ENCODE measurements at regions not wholly inside any gene's neighbourhood (a gene's known extent, or its start where the extent isn't known, plus 50 kb on each side); places are given as distances from the start of the nearest gene placed in this dataset.

DNA sequence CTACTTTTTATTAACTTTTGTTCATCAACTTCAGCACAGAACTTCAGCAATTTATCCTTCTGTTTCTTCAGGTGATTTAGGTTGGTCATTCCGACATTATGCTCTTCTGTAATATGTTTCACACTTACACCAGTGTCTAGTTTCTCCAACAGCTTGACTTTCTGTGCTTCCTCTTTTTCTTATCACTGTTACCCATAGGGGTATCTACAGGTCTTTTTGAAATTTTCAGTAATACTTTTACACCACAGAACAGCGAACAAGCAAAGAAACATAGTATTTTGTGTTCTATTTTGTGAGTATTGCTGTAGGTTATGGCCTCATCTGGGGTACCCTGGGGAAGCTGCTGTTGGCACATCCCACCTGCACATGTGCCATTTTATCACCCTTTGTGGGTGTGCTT is 260.7 kb downstream of the NSUN3 start:
- TF ChIP-seq GATA2 (IDR thresholded peaks at IDR 0.05; ENCODE audit: low read depth, low read length) (no peak), GATA3 (IDR thresholded peaks at IDR 0.05; ENCODE audit: low read depth, low read length) (no peak)

DNA sequence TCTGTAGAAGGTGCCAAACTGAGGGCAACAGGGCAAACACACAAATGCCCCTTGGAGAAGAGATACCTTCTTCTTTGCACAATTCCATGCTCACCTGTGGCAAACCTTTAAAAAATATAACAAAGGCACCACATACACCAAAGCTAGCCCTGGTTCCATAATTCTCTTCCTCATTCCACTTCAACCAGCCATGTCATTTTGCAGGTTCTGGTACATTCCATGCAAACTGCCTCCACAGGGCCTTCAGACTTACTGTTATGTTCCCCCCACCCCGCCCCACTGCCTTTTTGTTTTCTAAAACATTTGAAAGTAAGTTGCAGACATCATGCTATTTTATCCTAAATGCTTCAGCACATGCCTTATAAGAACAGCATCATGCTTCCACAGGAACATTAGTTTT is 269.0 kb downstream of the NSUN3 start:
- TF ChIP-seq GATA2 (IDR thresholded peaks at IDR 0.05; ENCODE audit: low read depth, low read length) (no peak), GATA3 (IDR thresholded peaks at IDR 0.05; ENCODE audit: low read depth, low read length) (no peak)

DNA sequence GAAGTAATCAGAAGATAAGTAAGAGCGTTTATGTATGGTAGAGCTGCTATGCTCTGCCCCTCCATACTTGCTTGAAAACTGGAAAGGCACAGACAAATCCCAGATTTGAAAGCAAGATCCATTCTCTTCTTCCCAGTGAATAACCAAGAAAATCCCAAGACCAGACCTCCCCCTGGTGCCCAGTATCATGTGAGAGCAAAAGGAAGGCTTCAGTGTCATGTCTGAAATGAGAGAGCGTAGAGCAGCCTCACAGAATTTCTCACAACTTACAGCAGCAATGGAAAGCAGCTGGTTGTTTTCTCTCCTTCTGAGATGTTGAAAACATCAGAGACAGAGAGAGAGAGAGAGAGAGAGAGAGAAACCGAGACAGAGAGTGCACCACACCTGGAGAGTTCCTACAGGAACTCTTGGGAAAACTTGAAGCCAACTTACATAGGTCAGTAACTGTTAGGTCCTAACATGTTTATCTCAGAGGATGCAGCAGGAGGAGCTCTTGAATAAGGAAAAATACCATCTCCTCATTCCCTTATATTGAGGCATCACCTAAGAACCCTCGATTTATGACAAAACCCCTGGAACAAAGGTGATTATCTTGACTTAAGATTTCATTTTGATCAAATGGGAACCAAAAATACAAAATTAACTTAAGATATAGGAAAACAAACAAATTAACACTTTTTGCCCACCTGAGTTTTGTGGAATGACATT is 273.3 kb downstream of the NSUN3 start:
- TF ChIP-seq GATA3 (IDR thresholded peaks at IDR 0.05; ENCODE audit: low read depth, low read length) (no peak), GATA2 (IDR thresholded peaks at IDR 0.05; ENCODE audit: low read depth, low read length) (no peak)

DNA sequence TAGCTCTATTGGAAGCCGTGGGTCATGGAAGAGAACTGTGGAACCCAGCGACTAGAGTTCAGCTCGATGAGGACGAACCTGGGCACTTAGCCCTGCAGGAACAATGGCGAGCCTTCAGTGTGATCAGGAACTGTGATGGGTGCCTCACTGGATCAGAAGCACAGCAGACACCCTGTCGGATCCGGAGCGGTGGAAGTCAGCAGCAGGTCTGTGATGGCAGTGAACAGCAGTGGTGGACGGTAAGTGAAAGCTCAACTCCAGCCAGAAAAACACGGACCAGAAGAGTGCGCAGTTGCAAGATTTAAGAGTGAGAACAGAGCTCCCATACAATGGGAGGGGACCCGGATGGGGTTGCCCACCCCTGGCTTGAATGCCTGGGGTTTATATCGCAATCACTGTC is 282.2 kb downstream of the NSUN3 start:
- TF ChIP-seq GATA3 (IDR thresholded peaks at IDR 0.05; ENCODE audit: low read depth, low read length) (no peak), GATA2 (IDR thresholded peaks at IDR 0.05; ENCODE audit: low read depth, low read length) (no peak)

DNA sequence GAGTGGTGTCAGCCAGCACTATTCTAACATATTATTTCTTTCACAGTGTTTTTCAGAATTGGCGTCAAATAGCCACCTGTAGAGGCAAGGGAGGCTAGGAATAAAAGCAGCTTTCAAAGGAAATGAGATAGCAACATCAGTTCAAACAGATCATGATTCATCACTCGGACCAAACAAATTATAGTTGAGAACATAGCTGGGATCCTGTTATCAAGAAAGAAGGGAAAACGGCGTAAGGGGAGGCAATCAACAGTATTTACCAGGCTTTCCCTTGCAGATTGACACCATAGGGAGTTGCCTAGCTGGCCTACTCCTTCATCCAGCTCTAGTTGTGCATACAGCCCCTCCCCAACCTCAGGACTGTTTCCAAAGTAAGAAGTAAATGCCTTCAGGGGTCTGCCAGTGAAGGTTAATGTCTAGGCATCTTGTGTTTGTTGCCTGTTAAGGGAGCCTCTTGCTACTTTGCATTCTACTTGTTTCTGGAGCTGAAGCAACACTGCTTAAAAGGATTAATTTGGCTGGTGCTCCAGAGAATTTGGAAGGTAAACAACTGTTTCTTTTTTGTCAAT is 286.5 kb downstream of the NSUN3 start:
- TF ChIP-seq GATA3 (IDR thresholded peaks at IDR 0.05; ENCODE audit: low read depth, low read length), result no peak
- TF ChIP-seq GATA2 (IDR thresholded peaks at IDR 0.05; ENCODE audit: low read depth, low read length), result no peak

DNA sequence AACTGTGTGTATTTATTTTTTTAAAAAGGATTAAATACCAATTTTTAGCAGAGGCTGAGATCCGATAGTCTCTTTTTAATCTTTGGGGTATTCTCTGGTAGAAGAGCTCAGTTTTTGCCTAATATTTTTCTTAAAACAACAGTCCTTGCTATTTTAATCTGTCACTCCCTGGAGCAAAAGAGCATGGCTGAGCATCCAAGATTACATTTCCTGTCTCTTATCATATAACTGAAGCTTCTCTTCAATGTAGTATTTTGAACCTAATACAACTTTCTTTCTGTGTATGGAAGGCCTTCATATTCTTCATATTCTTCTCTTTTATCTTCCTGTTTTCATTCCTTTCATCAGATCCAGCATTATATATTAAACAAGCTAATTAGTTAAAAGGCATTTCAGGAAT is 293.7 kb downstream of the NSUN3 start:
- no peak for TF ChIP-seq GATA2 (IDR thresholded peaks at IDR 0.05; ENCODE audit: low read depth, low read length)
- no peak for TF ChIP-seq GATA3 (IDR thresholded peaks at IDR 0.05; ENCODE audit: low read depth, low read length)

DNA sequence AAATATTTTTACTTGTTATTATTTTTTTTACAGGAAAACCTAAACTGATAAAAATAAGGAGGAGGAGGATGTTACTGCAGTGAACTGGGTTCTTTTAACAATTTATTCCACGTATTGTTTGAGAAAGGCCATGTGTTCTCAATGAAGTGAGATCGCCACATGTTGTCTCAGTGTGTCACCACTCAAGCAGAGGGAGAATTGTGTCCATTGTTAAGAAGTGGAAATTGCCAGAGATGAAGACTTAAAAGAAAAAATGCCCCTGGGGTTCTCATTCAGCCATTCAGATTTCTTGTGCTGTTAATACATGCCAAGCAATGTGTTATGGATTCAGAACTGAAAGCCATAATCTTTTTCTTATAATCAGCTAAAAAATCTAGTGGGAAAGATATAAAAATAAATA is 297.1 kb downstream of the NSUN3 start:
- no peak for TF ChIP-seq GATA3 (IDR thresholded peaks at IDR 0.05; ENCODE audit: low read depth, low read length)
- no peak for TF ChIP-seq GATA2 (IDR thresholded peaks at IDR 0.05; ENCODE audit: low read depth, low read length)

DNA sequence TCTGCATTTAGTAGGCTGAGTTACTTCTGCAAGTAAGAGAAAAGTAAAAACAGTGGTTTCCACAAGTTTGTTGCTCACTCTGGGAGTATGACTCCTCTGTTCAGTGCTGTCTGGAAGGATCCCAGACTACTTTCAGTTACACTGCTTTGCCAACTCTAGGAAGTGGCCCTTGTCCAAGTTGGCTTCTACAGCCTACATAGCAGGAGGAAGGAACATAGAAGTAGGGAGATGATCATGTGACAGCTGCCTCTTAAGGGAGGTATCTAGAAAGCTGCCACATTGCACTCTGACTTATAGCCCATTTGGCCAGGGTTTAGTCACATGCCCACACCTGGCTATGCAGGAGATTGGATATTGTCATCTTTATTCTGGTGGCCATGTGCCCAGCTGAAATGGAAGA is 298.1 kb downstream of the NSUN3 start:
- no peak for TF ChIP-seq GATA2 (IDR thresholded peaks at IDR 0.05; ENCODE audit: low read depth, low read length)
- TF ChIP-seq GATA3 (IDR thresholded peaks at IDR 0.05; ENCODE audit: low read depth, low read length), result no peak

DNA sequence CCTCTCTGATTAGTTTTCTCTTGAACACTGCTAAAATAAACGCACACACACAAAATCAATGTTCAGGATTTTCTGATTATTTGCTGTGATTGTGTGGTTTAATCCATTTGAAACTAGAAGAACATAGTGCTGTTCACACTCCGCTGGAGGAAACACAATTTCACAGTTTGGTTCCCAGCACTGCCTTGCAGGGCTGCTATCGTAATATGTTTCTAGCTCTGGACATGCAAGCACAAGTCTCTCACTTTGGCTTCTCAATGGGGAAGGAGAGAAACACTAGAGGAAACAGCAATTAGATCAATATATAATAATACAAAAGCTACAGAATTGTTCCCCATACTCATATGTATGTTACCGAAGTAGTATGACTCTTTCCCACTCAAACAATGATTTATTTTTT is 299.5 kb downstream of the NSUN3 start:
- TF ChIP-seq GATA2 (IDR thresholded peaks at IDR 0.05; ENCODE audit: low read depth, low read length), result no peak
- no peak for TF ChIP-seq GATA3 (IDR thresholded peaks at IDR 0.05; ENCODE audit: low read depth, low read length)

DNA sequence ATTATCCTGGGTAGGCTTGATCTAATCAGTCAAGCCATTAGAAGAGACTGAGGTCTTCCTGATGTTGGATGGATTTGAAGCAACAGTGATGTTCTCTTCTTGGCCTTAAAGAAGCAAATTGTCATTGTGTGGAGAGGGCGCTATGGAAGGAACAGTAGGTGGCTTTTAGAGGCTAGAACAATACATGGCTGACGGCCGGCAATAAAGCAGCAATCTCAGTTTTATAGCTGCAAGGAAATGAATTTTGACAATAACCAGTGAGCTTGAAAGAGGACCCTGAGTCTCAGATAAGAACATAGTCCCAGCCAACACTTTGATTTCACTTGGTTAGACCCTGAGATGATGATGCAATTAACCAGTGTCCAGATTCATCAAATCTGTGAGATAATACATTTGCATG is 302.1 kb downstream of the NSUN3 start:
- TF ChIP-seq GATA3 (IDR thresholded peaks at IDR 0.05; ENCODE audit: low read depth, low read length) (no peak), GATA2 (IDR thresholded peaks at IDR 0.05; ENCODE audit: low read depth, low read length) (no peak)

DNA sequence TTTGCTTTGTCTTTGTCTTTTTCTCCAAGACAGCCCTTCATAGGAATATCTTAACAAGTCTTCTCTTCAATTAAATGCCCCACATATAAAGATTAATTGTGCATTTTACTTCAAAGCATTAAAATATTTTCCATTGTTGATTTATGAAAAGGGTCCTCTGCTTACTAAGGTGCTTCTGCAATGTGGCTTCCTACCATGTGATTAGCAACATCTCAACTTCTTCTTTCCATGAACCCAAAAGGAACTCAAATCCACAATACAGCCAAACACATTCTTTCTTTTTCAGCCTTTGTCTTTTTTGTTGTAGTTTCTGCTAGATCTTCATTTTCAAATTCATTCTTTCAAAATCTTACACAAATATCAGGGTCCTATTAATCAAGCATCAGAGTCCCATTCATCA is 309.2 kb downstream of the NSUN3 start:
- no peak for TF ChIP-seq GATA2 (IDR thresholded peaks at IDR 0.05; ENCODE audit: low read depth, low read length)
- no peak for TF ChIP-seq GATA3 (IDR thresholded peaks at IDR 0.05; ENCODE audit: low read depth, low read length)

DNA sequence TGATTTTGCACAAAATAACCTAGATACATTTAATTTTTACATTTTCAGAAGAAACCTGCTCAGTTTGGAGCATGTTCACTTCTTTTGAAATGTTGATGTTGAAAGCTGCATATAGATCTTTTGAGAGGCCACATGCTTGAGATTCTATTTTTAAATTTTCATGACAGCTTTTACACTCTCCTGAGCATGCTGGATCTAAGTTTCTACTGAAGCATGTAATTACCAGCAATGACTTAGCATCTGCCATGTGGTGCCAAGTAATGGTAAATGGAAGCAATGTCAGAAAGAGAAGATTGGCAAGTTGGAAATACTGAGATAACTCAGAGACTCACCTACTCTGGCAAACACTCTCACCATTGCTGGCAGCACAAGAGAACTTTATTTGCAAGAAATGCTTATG is 310.6 kb downstream of the NSUN3 start:
- TF ChIP-seq GATA2 (IDR thresholded peaks at IDR 0.05; ENCODE audit: low read depth, low read length), result no peak
- TF ChIP-seq GATA3 (IDR thresholded peaks at IDR 0.05; ENCODE audit: low read depth, low read length), result no peak

DNA sequence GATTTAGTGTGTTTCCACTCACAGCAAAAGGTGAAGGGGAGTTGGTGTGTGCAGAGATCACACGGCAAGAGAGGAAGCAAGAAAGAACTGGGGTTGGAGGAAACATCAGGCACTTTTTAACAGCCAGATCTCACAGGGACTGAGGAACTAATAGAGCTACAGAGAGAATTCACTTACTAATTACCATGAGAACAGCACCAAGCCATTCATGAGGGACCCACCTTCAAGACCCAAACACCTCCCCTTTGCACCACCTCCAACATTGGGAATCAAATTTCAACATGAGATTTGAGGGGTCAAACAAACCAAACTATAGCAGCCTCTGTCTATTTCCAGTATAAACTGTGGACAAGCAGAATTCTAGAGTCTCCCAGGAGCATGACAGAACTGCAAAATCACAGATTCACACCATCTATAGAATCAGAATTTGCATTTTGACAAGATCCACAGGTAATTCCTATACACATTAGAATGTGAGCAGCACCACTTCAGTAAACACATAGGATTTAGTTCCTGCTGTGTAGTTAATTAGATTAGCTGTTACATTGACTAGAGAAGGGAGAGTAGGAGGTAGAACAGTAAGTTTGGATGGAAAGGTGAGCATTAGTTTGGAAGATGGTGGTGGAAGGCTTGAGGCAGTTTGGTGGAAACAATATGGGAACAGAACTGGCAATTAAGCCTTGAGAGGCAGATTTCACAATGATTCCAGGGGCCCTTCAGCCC is 311.7 kb downstream of the NSUN3 start:
- TF ChIP-seq GATA3 (IDR thresholded peaks at IDR 0.05; ENCODE audit: low read depth, low read length), result no peak
- TF ChIP-seq GATA2 (IDR thresholded peaks at IDR 0.05; ENCODE audit: low read depth, low read length), result no peak

DNA sequence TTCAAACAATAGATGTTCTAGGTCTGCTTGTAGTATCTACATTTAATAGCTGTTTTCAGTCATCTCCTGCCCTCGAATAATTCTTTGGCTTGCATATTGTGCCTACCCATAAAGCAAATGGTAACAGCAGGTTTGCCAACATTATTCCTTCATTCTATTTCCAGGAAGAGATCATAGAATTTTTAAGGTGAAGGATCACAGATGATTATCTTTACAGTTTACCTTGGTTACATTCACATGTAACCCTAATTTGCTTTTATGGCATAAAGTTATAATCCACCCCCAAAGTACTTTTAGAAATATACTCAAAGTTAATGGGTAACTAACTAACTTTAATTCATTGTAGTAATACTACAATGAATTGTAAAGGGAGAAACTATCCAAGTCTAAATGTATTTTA is 315.5 kb downstream of the NSUN3 start:
- TF ChIP-seq GATA3 (IDR thresholded peaks at IDR 0.05; ENCODE audit: low read depth, low read length) (no peak), GATA2 (IDR thresholded peaks at IDR 0.05; ENCODE audit: low read depth, low read length) (no peak)

DNA sequence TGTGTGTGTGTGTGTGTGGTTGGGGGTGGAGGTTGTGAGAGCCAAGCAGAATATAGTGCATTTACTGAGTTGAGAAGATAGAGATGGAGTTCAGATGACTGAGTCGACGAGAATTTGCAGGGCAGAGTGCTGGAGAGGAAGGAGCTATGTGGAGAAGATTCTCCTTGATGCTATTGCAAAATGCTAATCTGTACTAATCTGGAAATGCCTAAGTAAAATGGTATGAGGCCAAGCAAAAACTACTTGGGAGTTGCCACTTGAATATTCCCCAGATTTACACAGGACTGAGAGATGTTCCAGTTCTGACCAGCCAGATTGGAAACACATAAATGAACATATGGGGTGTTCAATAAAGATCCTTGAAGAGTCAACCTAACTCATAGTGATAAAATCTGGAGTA is 316.4 kb downstream of the NSUN3 start:
- TF ChIP-seq GATA2 (IDR thresholded peaks at IDR 0.05; ENCODE audit: low read depth, low read length) (no peak), GATA3 (IDR thresholded peaks at IDR 0.05; ENCODE audit: low read depth, low read length) (no peak)
